HCT116 (cell line): ENCODE measurements at regions not wholly inside any gene's neighbourhood (a gene's known extent, or its start where the extent isn't known, plus 50 kb on each side); places are given as distances from the start of the nearest gene placed in this dataset.

Experiments
- ATAC-seq: fragments of 200-7000 bp; cut with Tn5 transposase; 2 replicates; pipeline ENCODE4 v1.9.1; 2020; ENCODE audit warnings: mild to moderate bottlenecking, moderate library complexity
- BruUV-seq: library from RNA; stranded (reverse); fragments of 400-500 nt; replicated peaks from 2 replicates; lab custom pipeline; 2021; lab: Mats Ljungman, UMichigan
- CTCF ChIA-PET: fragments of 300-600 bp; sonication (Branson Sonifier 250); formaldehyde crosslinking; loops from one replicate; lab custom pipeline; 2021; ENCODE audit warnings: antibody characterized with exemption; lab: Charles Lee
- POLR2A ChIA-PET: fragments of 300-600, 350-600 bp; sonication (Branson Sonifier 250); formaldehyde crosslinking; loops from one replicate; lab custom pipeline; 2021; ENCODE audit warnings: antibody characterized with exemption; lab: Charles Lee
- RAD21 ChIA-PET, 2 experiments: fragments of 300-600 bp; sonication (Branson Sonifier 250); formaldehyde crosslinking; loops; one replicate each; lab custom pipeline; 2023; ENCODE audit warnings: low total read pairs in 2 of 2; ENCODE audit not compliant: uncharacterized antibody in 2 of 2, unreplicated experiment in 2 of 2, low non-redundant PET in 1 of 2; lab: Charles Lee
- DNase-seq: peaks from one replicate; pipeline ENCODE4 v3.0.0-alpha.2; 2010; ENCODE audit warnings: low read depth, low spot score
- H2AFZ ChIP-seq: fragments of 200-600 bp; shearing (Covaris generic), sonication (generic); 2 replicates; pipeline ENCODE4 v1.6.1; 2017; ENCODE audit warnings: low read depth, mixed run types, mixed read lengths, antibody characterized with exemption, low read length; ENCODE audit not compliant: poor library complexity, severe bottlenecking
- H3K27ac ChIP-seq: 2 replicates; pipeline ENCODE4 v1.5.1; 2012; ENCODE audit warnings: low read depth, low read length
- H3K27me3 ChIP-seq: fragments of 200-600 bp; sonication (generic); 2 replicates; pipeline ENCODE4 v1.6.1; 2016; ENCODE audit warnings: mixed run types, low read length, mixed read lengths; ENCODE audit not compliant: insufficient read depth
- H3K36me3 ChIP-seq, 2 experiments: fragments of 200-500 bp in 1 of 2; fragments of 200-600 bp in 1 of 2; sonication (Bioruptor generic) in 1 of 2; sonication (generic) in 1 of 2; 2 replicates each; pipeline versions ENCODE4 v1.5.1 to v1.6.1; 2014 to 2016; ENCODE audit warnings: low read length in 2 of 2, inconsistent platforms in 1 of 2, mixed read lengths in 1 of 2, mixed run types in 1 of 2; ENCODE audit not compliant: insufficient read depth in 2 of 2, control insufficient read depth in 1 of 2
- H3K4me1 ChIP-seq, 2 experiments: fragments of 200-600 bp in 1 of 2; sonication (generic) in 1 of 2; 2 replicates each; pipeline versions ENCODE4 v1.5.1 to v1.6.1; 2012 to 2017; ENCODE audit warnings: low read length in 2 of 2, inconsistent platforms in 1 of 2, mild to moderate bottlenecking in 1 of 2, mixed read lengths in 1 of 2, mixed run types in 1 of 2, moderate library complexity in 1 of 2; ENCODE audit not compliant: insufficient read depth in 2 of 2, control insufficient read depth in 1 of 2
- H3K4me2 ChIP-seq: fragments of 200-600 bp; sonication (generic); 2 replicates; pipeline ENCODE4 v1.6.1; 2017; ENCODE audit warnings: mixed run types, low read length, mixed read lengths
- H3K4me3 ChIP-seq, 2 experiments: fragments of 200-600 bp in 1 of 2; sonication (generic) in 1 of 2; replicated peaks in 1 of 2; 2 replicates each; pipeline ENCODE4 v1.5.1; 2011 to 2016; ENCODE audit warnings: low read length in 2 of 2, control low read depth in 1 of 2, low read depth in 1 of 2, mild to moderate bottlenecking in 1 of 2, mixed read lengths in 1 of 2, mixed run types in 1 of 2
- H3K79me2 ChIP-seq: fragments of 200-600 bp; sonication (generic); 2 replicates; pipeline ENCODE4 v1.6.1; 2017; ENCODE audit warnings: mild to moderate bottlenecking, mixed run types, low read length, moderate library complexity, mixed read lengths; ENCODE audit not compliant: insufficient read depth
- H3K9ac ChIP-seq: fragments of 200-600 bp; sonication (generic); 2 replicates; pipeline ENCODE4 v1.6.1; 2016; ENCODE audit warnings: low read length, mixed read lengths
- H3K9me2 ChIP-seq: fragments of 200-600 bp; sonication (generic), shearing (Covaris generic); 2 replicates; pipeline ENCODE4 v1.6.1; 2017; ENCODE audit warnings: mixed run types, mild to moderate bottlenecking, moderate library complexity; ENCODE audit not compliant: insufficient read depth
- H3K9me3 ChIP-seq, 2 experiments: fragments of 200-500 bp in 1 of 2; fragments of 200-600 bp in 1 of 2; sonication (Bioruptor generic) in 1 of 2; sonication (generic) in 1 of 2; 2 replicates each; pipeline ENCODE4 v1.6.1; 2014 to 2017; ENCODE audit warnings: low read length in 2 of 2, mixed read lengths in 2 of 2, inconsistent platforms in 1 of 2, low read depth in 1 of 2, mild to moderate bottlenecking in 1 of 2, mixed run types in 1 of 2, moderate library complexity in 1 of 2; ENCODE audit not compliant: control insufficient read depth in 1 of 2, insufficient read depth in 1 of 2
- H4K20me1 ChIP-seq: fragments of 200-600 bp; sonication (generic), shearing (Covaris generic); 2 replicates; pipeline ENCODE4 v1.6.1; 2017; ENCODE audit warnings: mixed run types, mild to moderate bottlenecking, moderate library complexity; ENCODE audit not compliant: insufficient read depth
- ATF3 ChIP-seq: IDR thresholded peaks from 2 replicates; pipeline ENCODE4 v1.6.1; 2012
- EGR1 ChIP-seq: IDR thresholded peaks from 2 replicates; pipeline ENCODE4 v1.6.1; 2012; ENCODE audit warnings: low read depth
- EZH2phosphoT487 ChIP-seq: fragments of 200-600 bp; IDR thresholded peaks from 2 replicates; pipeline ENCODE4 v1.6.1; 2018; ENCODE audit warnings: antibody characterized with exemption, borderline replicate concordance
- JUND ChIP-seq: IDR thresholded peaks from 2 replicates; pipeline ENCODE4 v1.6.1; 2012
- MAX ChIP-seq: IDR thresholded peaks from 2 replicates; pipeline ENCODE4 v1.6.1; 2012
- POLR2A ChIP-seq: IDR thresholded peaks from 2 replicates; pipeline ENCODE4 v1.7.0; 2011; ENCODE audit warnings: borderline replicate concordance; ENCODE audit not compliant: insufficient read depth, insufficient read length; ENCODE audit errors: extremely low read depth
- POLR2AphosphoS5 ChIP-seq: IDR thresholded peaks from 2 replicates; pipeline ENCODE4 v1.6.1; 2011; ENCODE audit warnings: mild to moderate bottlenecking, low read depth, low read length, moderate library complexity
- RAD21 ChIP-seq: IDR thresholded peaks from 2 replicates; pipeline ENCODE4 v1.6.1; 2012; ENCODE audit warnings: low read depth, mild to moderate bottlenecking
- REST ChIP-seq: IDR thresholded peaks from 2 replicates; pipeline ENCODE4 v1.6.1; 2012; ENCODE audit warnings: low read depth
- ZBTB33 ChIP-seq: IDR thresholded peaks from 2 replicates; pipeline ENCODE4 v1.6.1; 2011; ENCODE audit warnings: mild to moderate bottlenecking, low read length, moderate library complexity; ENCODE audit not compliant: insufficient replicate concordance; ENCODE audit errors: extremely low read depth
- intact Hi-C: fragments of 100-400 bp; cut with micrococcal nuclease; formaldehyde crosslinking; loops from 2 replicates; pipeline ENCODE4 v1.10.0; 2022

DNA sequence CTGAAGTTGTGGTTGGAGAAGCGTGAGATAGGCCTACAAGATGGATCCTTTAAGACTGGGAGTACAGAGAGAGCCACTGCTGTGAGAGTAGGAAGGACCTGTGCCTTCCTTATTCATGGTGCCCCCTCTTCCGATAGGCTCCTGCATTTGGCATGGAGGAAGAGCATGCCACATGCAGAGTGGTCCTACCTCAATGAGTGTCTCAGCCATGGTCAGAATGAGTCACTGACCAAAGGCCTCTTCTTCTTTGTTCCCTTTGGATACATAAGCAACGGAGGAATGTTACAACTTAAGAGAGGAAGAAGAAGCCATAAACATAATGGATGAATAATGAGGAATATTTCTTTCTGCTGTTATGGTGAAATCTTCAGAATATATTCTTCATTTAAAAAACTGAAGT is 681.2 kb upstream of the GRM7 start:
- H3K9ac ChIP-seq, result no peak overlapping the region
- DNase-seq (no peak), ATAC-seq (no peak)
- 0 out of 4 replicates have a peak, but pooled peaks cover 0 to 3% of the 10 kb centered on the region in 2 experiments for H3K4me1 ChIP-seq
- no peak overlapping the region for H3K4me2 ChIP-seq
- POLR2A ChIA-PET, result no interaction called here
- no peaks in the 10 kb centered on the region for H3K9me2 ChIP-seq
- H3K36me3 ChIP-seq, result no peaks in the 10 kb centered on the region
- H3K79me2 ChIP-seq, result no peaks in the 10 kb centered on the region
- H3K27ac ChIP-seq, result no peak overlapping the region
- no peaks in the 10 kb centered on the region for H3K9me3 ChIP-seq
- no TSS peak for BruUV-seq
- no peak overlapping the region for H2AFZ ChIP-seq
- intact Hi-C loops, result no loop called here
- no peak for TF ChIP-seq MAX
- TF ChIP-seq ZBTB33, result no peak
- TF ChIP-seq POLR2A, result no peak
- no peak for TF ChIP-seq ATF3
- TF ChIP-seq EGR1, result no peak
- no peak for TF ChIP-seq JUND
- no peak for TF ChIP-seq POLR2AphosphoS5
- TF ChIP-seq RAD21, result no peak
- TF ChIP-seq EZH2phosphoT487, result no peak
- TF ChIP-seq REST, result no peak
- RAD21 ChIA-PET, result no interaction called here
- H3K4me3 ChIP-seq, result no peak overlapping the region
- CTCF ChIA-PET, result no interaction called here
- H3K27me3 ChIP-seq, result no peaks in the 10 kb centered on the region
- no peaks in the 10 kb centered on the region for H4K20me1 ChIP-seq
